ENCODE measurements at regions not wholly inside any gene's neighbourhood (a gene's known extent, or its start where the extent isn't known, plus 50 kb on each side); places are given as distances from the start of the nearest gene placed in this dataset.
"Not testable (repeated sequence)": the region's sequence is repeated elsewhere in the genome, so short reads cannot be mapped to it uniquely, and the experiment has no call there.

GRCh38 chr2:150119819-150120218 lies 367.6 kb downstream of the RND3 start:
- TF ChIP-seq CTCF (IDR thresholded peaks at IDR 0.05) (no peak), ZFX (IDR thresholded peaks at IDR 0.05; ENCODE audit: borderline replicate concordance) (no peak)
- H3K27ac ChIP-seq, result no peak overlapping the region

- not testable (repeated sequence) for H3K27ac ChIP-seq
These were observed 373.4 kb downstream of the RND3 start for GRCh38 chr2:150114089-150114488.

GRCh38 chr2:150110548-150110947 lies 376.9 kb downstream of the RND3 start:
- TF ChIP-seq CTCF (IDR thresholded peaks at IDR 0.05) (no peak), ZFX (IDR thresholded peaks at IDR 0.05; ENCODE audit: borderline replicate concordance) (no peak)
- H3K27ac ChIP-seq, result no peak overlapping the region

- H3K27ac ChIP-seq, result no peak overlapping the region
- TF ChIP-seq CTCF (IDR thresholded peaks at IDR 0.05) (no peak), ZFX (IDR thresholded peaks at IDR 0.05; ENCODE audit: borderline replicate concordance) (no peak)
These were observed 377.6 kb downstream of the RND3 start for GRCh38 chr2:150109912-150110311.

- no peak overlapping the region for H3K27ac ChIP-seq
These were observed 378.4 kb downstream of the RND3 start for GRCh38 chr2:150109028-150109427.

GRCh38 chr2:150107816-150108215 lies 379.7 kb downstream of the RND3 start:
- no peak overlapping the region for H3K27ac ChIP-seq
- TF ChIP-seq CTCF (IDR thresholded peaks at IDR 0.05) (no peak), ZFX (IDR thresholded peaks at IDR 0.05; ENCODE audit: borderline replicate concordance) (no peak)

More at GRCh38 chr2:150109028-150109427, 378.4 kb downstream of the RND3 start:
- TF ChIP-seq CTCF (IDR thresholded peaks at IDR 0.05), result no peak
- TF ChIP-seq ZFX (IDR thresholded peaks at IDR 0.05; ENCODE audit: borderline replicate concordance), result no peak

GRCh38 chr2:150107170-150107569 lies 380.3 kb downstream of the RND3 start:
- no peak overlapping the region for H3K27ac ChIP-seq
- TF ChIP-seq ZFX (IDR thresholded peaks at IDR 0.05; ENCODE audit: borderline replicate concordance) (no peak), CTCF (IDR thresholded peaks at IDR 0.05) (no peak)

GRCh38 chr2:150101947-150102346 lies 385.5 kb downstream of the RND3 start:
- no peak overlapping the region for H3K27ac ChIP-seq
- TF ChIP-seq ZFX (IDR thresholded peaks at IDR 0.05; ENCODE audit: borderline replicate concordance) (no peak), CTCF (IDR thresholded peaks at IDR 0.05) (no peak)
